GM23248 (cell line): ENCODE measurements at regions not wholly inside any gene's neighbourhood (a gene's known extent, or its start where the extent isn't known, plus 50 kb on each side); places are given as distances from the start of the nearest gene placed in this dataset.
"Not testable (repeated sequence)": the region's sequence is repeated elsewhere in the genome, so short reads cannot be mapped to it uniquely, and the experiment has no call there.

Experiments
- EZH2 ChIP-seq: fragments of 200-600 bp; sonication (generic); IDR thresholded peaks from 2 replicates; pipeline ENCODE4 v1.6.1; 2018; ENCODE audit warnings: antibody characterized with exemption, mild to moderate bottlenecking; ENCODE audit not compliant: insufficient read depth, poor library complexity, severe bottlenecking
- EZH2phosphoT487 ChIP-seq: fragments of 200-600 bp; sonication (generic); IDR thresholded peaks from 2 replicates; pipeline ENCODE4 v1.6.1; 2018; ENCODE audit warnings: antibody characterized with exemption, moderate library complexity, mild to moderate bottlenecking, low read depth; ENCODE audit not compliant: insufficient read depth

- TF ChIP-seq EZH2, EZH2phosphoT487: not testable (repeated sequence)
These were observed 707.1 kb upstream of the POM121L12 start for GRCh38 chr7:52328328-52328727.
